NCI-H2171 treated with DMSO at 0.1 percent for 48 hours (cell line): ENCODE measurements at regions not wholly inside any gene's neighbourhood (a gene's known extent, or its start where the extent isn't known, plus 50 kb on each side); places are given as distances from the start of the nearest gene placed in this dataset.
A peak's percentile ranks its signal among the peaks of the same experiment; 100 is the strongest.

ENCODE experiments used
- DNase-seq: peaks from one replicate; lab custom pipeline; 2025; lab: John Stamatoyannopoulos, UW

DNA sequence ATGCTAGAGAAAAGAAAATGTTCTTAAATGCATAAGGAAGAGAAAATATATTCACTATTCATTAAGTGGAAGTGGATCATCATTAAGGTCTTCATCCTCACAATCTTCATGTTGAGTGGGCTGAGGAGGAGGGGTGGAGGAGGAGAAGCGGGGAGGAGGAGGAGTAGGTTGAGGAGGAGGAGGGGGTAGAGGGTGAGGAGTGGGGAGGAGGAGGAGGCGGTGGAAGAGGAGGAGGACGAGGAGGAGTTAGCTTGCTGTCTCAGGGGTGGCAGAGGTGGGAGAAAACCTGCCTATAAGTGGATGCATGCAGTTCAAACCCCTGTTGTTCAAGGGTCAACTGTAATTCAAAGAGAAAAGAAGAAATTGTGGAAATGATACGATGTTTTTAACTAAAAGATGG lies 71.6 kb downstream of the MYEOV start:
- no peak for DNase-seq

DNA sequence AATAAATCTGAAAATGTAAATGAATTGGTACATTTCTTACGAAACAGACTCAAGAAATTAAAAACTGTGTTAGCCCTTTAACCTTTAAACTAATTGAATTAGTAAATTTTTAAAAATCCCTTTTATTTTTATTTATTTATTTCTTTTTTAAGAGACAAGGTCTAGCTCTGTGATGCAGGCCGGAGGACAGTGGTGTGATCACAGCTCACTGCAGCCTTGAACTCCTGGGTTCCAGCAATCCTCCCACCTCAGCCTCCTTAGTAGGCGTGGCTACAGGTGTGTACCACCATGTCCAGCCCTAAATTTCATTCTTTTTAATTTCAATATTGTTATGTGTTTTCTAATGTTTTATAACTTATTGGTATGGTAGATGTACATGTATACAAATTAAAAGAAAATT lies 72.6 kb downstream of the MYEOV start:
- no peak for DNase-seq

DNA sequence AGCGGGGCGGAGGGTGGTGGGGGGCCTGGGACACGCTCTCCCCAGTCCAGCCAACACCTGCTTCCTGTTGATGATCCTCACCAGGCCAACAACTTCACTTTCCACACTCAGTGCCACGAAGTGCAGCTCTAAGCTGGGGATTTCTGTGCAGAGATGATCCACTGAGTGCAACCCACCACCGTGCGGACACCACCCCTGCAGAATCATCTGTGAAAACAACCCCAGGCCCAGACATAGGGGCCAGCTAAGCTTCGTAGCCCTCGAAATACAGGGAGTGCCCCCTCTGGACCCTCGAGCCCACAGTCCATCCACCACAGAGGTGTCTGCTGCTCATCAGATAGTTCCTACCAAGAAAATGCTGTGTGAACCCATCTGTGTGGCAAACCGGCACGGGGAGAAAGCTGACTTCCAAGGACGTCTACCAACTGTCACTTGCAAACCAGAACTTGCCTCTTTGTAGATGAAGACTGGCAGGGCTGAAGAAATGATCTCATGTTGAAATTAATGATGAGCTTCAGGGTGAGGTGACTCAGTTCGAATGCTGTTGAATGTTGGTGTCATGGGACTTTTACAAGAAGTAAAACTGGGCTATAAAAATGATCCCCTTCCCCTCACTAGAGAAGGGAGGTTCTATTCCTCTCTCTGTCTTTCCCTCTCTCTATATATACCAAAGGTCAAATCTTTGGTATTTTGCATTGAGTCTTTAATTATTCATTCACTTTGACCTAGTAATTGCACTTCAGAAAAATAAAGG lies 73.4 kb downstream of the MYEOV start:
- peak; percentile 3 for DNase-seq

DNA sequence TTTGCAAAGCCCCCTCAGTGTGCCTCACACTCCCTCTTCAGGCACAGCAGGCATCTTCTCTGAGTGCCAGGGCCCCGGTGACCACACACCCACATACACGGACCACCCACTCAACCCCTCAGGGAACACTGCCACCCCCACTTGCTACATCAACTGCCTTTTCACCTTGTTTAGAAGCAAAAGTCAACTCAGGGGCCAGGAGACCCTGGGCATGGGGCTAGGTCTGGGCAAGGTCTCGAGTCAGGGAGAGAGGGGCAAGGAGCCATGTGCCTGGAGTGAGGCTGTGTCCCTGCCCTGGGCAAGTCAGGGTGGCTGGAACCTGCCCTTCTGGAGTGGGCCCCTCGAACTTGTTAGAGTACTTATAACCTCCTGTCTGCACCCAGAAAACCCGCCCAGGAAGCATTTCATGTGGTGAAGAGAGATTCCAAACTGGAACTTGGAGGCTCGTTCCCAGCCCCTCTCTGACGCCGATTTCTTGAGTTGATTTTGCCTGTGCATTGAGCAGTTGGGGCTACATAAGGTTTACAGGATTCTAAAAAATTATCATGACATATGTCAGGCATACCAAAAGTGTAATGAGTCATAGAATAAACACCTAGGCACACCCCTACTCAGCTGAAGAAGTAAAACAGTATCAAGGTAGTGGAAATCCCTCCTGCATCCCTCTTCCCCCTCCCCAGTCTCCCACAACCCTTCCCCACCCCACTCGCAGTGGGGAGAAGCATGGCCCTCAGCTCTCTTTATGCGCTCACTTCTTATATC lies 74.3 kb downstream of the MYEOV start:
- peak; percentile 69 for DNase-seq

DNA sequence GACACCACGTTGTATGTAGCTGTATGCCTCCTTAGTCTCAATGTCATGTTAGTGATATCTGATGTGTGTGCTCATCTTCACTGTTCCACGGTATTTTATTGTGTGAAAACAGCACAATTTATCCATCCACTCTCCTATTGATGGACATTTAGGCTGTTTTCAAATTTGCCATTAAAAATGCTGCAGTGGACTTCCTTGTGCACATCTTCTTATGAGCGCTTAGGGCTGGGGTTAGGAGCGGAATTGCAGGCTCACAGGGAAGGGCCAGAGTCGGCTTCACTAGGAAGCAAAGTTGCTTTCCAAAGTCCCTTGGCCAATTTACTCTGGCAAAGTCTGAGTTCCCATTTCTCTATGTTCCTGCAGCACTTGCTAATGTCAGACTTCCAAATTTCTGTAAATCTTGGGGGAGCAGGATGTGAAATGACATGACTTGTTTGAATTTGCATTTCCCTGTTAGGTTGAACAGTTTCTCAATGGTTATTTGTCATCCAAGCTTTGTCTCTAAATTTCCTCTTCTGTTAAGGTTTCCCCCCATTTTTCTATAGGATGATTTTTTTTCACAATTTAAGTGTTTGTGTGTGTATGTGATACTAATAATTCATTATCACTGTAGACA lies 75.4 kb downstream of the MYEOV start:
- no peak for DNase-seq

DNA sequence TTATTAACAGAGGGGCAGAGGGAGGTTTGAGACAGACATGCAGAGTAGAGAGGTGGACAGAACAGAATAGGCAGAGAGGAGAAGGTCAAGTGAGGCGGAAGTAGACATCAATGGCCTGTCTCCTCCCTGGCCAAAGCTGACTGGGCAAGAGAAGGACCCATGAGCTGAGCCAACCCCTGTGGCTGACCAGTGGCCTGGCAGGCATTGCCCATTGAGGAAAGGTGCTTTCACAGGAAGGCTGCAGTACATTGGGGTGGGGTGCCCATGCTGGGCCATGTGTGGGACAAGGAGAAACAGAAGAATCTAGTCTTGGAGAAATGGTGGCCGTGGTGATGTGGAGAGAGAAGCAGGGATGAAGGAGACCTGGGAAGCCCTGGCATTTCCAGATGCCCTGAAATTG lies 76.0 kb downstream of the MYEOV start:
- no peak for DNase-seq

DNA sequence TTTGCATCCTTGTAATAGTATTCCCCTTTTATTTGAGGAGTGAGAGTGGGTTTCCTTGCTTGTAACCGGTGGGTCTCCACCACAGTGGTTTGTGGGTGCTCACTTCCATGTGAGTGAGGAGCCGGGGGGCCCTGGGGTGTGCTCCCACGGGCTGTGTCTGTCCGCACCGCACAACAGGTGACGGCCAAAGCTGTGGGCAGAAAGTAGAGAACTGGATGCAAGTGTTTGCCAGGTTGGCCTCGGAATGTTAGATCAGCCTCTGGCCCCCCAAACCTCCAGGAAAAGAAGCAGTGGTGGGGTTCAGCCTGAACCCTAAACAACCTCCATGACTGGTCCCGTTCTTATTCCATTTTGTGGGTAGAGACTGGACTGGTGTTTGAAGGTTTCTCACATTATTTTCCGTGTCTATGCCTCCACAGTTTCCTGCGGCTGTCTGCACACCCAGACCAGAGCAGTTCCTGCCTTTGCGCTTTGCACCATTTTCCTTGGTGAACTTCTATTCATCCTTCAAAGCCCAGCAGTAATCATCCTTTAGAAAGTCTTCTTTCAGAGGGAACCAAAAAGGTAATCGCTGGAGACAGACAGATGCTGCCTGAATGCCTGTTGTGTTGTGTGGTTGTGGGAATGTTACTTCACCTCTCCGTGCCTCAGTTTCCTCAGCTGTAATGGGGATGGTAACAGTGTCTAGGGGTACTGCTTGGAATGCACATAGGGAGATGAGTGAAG lies 77.2 kb downstream of the MYEOV start:
- no peak for DNase-seq

DNA sequence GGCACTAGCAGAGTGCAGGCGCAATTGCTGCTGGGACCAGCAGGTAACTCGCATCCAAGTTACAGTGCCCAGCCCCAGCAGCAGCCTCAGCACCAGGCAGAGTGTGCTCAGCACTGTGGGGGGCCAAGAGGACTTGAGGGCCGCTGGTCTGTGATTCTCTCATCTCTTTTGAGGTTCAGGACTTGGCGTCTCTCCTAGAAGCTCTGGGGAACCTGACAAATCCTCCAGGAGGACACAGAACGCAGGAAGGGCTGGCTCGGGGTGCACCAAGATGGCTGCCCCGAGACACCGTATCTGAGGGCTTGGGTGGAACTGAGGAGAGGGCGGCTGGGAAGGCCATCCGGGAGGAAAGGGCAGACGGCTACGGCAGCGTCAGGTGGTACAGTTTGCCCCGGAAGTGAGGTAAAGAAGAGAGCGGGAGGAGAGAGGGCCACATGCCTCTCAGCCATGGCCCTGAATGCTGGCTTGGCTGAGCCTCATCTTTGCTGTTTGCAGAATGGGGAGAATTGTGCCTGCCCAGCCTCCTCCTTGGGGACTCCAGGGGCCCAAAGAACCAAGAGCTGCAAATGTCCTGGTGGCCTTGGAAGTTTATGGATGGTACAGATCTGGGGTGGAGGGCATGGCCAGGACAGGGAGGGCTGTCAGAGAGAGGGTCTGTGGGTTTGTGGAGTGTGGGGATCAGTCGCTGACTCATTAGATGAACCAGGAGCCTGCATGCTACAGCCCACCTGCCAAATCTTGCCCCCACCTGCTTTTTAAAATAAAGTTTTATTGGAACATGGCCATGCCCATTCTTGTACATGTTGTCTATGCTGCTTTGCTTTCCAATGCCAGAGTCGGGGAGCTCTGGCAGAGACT lies 78.0 kb downstream of the MYEOV start:
- no peak for DNase-seq

DNA sequence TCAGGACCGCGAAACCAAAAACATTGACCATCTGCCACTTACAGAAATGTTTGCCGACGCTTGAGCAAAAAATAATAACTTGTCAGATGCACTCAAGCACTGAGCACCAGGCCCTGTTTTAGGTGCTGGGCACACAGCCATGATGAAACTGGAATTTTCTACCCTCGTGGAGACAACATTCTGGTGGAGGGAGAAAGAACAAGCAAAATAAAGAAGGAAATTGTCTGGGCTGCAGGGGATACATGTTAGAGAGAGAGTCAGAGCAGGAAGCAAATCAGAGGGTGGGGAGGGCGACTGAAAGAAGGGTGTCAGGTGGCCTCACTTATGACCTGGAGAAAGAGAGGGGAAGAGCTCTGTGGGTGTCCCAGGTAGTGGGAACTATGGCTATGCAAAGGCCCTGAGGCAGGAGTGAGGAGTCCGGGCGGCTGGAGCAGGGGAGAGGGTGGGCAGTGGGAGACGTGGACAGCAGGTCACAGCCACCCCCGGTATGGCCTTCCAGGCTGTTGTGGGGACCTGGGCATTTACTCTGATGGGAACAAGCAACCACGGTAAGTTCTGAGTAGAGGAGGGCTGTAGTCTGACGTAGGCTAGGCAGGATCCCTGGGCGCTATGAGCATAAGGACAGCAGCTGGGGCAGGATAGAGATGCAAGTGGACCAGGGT lies 78.8 kb downstream of the MYEOV start:
- DNase-seq = peak; percentile 92

DNA sequence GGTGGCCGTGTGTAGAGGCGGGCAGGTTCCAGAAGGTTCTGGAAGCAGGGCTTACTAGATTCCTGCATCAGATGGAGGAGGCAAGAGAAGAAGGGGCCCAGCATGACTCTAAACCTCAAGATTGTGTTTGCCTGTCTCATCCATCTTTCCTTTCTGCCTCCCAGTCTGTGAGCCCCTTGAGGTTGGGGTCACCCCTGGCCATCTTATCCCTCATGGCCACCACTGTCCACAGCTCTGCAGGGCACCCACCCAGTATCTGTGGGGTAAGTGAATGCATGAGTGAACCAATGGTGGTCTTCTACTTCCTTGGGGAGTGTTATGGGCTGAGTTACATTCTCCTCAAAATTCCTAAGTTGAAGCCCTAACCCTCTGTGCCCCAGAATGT lies 79.3 kb downstream of the MYEOV start:
- no peak for DNase-seq

DNA sequence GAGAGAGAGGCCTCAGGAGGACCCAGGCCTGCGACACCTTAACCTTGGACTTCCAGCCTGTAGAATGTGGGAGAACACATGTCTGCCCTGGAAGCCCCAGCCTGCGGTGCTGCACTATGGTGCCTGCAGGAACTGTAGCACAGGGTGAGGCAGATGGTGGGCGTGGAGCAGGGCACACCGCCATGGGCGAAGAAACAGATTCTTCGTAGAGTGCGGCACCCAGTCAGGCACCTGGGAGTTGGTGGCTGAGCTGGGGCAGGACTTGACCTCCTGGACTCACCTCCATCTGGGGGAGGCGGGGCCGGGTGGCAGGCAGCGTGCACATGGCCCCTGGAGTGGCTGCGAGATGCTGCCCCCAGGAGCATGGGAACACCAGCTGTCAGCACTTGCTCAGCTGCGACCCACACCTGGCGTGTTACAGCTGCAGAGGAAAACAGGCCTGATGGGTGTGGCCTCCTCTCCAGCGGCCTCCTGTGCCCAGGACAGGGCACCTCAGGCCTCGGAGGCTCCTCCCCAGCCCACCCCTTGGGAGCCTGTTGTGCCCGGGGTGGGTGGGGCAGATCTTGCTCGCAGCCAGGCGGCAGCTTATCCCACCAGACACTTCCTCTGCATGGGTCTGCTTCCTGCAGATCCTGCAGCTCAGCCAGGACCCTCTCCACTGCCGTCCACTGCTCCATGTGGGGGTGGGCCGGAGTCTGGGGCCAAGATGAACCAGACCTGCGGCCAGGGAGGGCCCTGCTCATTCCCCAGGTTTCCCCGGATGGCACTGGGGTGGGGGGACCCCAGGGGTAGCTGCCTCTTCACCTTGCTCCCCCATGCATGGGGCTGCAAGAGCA lies 80.4 kb downstream of the MYEOV start:
- peak; percentile 95 for DNase-seq

DNA sequence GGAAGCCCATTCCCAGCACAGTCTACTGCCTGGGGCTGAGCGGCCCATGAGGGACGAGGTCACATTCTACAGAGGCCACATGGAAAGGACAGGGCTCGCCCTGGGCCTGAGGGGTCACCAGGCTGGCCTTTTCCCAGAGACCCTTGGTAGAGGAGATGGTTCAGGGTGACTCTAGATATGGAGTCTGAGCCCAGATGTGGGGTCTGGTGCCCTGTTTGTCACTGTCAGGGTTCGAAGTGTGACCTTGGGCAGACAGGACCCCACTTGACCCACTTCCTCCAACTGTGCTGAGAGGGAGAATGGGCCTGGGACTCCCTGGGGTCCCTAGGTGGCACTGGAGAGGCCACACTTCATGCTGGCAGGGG lies 81.0 kb downstream of the MYEOV start:
- DNase-seq = no peak

DNA sequence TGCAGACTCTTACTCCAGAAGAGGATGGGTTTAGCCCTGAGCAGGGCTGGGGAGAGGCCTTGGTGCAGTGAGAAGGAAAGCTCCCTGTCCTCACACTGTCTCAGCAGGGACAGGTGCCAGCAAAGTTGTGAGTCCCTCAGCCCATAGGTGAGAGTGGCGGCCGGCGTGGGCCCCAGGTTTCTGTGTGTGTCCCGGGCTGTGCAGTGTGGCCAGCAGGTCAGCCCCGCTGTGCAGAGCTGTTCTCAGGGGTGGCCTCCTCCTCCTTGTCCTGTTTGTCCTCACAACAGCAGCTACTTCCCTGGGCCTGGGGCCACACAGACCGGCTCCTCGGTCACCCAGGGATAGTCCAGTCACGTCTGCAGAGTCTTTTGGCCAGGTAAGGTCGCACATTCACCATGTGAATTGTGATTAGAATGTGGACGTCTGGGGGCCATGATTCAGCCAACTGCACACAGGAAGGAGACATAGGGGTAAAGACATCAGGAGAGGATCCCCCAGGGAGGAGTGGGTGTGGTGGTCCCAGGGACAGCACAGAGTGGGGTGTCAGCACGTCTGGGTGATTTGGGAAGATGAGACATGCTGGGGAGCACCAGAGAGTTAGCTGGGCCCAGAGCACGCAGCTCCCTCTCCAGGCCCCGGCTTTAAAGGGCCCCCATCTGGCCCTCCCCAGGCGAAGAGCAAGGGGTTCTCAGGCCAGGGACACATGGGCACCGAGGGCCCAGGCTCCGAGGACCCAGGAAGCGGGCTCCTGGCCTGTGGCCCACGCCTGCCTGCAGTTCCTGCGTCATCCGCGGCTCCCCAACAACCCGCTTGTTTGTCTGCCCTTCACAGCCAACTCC lies 81.6 kb downstream of the MYEOV start:
- DNase-seq = no peak

DNA sequence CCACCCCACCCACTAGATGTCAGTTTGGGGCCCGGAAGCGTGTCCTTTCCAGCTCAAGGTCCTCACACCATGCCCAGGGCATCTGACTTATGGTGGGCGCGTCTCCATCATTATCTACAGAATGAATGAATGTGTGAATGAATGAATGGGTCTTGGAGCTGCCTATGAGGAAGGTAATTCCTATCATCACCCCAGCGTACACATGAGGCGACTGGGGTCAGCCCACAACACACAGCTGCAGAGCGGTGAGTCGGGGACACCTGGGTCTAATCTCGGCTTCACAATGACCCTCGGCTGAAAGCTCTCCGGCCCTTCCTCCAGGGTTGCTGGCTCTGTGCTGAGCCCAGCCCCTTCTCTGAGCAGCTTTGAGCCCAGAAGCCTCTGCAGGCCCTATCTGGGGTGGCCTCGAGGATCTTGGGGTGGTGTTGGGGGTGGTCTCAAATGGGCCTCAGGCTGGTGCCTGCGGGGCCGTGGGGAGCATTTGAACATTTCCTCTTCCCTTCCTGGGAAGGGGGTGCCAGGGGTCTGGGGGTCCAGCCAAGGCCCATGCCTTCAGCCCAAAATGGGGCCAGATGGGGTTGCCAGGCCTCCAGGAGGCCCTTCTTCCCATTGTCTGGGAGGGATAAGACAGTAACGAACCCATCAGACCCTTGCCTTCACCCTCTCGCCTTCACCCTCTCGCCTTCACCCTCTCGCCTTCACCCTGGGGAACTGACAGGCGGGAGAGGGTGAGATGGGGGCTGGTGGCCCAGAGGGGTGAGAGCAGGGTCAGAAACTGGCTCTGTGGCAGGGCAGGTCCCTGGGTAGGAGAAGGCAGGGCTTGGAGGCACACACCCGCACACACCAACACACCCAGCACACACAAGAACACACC lies 82.4 kb downstream of the MYEOV start:
- no peak for DNase-seq

DNA sequence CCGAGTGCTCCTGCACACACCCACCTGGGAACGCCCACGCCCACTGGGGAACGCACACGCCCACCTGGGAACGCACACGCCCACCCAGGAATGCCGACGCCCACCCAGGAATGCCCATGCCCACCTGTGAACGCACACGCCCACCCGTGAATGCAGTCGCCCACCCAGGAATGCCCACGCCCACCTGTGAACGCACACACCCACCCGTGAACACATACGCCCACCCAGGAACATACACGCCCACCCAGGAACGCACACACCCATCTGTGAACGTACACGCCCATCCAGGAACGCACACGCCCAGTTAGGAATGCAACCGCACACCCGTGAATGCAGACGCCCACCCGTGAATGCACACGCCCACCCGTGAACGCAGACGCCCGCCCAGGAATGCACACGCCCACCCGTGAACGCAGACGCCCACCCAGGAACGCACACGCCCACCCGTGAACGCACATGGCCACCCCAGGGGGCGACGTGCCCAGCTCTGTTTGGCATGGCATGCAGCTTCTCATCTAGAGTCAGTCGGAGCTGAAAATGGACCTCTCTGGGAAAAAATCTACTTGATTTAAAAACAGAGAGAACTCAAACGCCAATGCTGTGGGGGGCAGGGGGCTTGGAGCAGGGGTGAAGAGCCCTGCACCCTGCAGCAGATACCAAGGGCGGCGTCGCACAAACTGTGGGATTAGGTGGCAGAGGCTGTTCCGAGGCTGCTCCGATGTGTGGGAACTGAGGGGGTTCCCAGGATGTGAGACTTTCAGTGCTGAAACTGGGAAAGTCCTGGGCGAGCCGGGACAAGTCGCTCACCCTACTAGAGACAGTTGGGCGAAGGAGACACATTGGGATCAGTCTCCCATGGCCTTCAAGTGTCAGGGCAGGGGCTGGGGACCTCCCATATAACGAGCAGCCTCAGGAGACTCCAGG lies 83.3 kb downstream of the MYEOV start:
- DNase-seq = peak; percentile 15

DNA sequence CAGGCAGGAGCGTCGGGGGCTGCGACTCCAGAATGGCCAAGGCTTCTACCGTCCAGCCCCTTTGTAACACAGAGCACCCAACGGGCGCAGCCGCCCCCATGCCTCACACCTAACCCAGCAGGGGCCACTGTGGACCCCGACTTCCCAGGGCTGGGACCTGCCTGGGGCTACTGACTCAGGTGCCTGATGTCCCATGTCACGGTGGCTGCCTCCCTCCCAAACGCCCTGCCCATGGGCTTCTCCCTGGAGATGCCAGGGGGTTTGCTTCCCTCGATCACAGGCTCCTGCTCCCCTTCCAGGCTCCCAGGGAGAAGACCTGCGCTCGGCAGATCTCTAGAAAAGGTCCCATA lies 84.0 kb downstream of the MYEOV start:
- DNase-seq = no peak
